Mesodermal cell (in vitro differentiated cells): ENCODE measurements at regions not wholly inside any gene's neighbourhood (a gene's known extent, or its start where the extent isn't known, plus 50 kb on each side); places are given as distances from the start of the nearest gene placed in this dataset.

Source experiments
- H3K27ac ChIP-seq: 2 replicates; pipeline ENCODE4 v1.7.0; 2013; ENCODE audit warnings: mild to moderate bottlenecking, low read depth, low read length, moderate library complexity; ENCODE audit not compliant: severe bottlenecking
- H3K36me3 ChIP-seq: 2 replicates; pipeline ENCODE4 v1.7.1; 2013; ENCODE audit warnings: mild to moderate bottlenecking, low read length, moderate library complexity; ENCODE audit not compliant: control insufficient read depth, insufficient read depth
- H3K4me1 ChIP-seq: one replicate; pipeline ENCODE4 v1.7.1; 2013; ENCODE audit warnings: mild to moderate bottlenecking, low read length; ENCODE audit not compliant: insufficient read depth, control insufficient read depth, poor library complexity, severe bottlenecking
- H3K4me3 ChIP-seq: 2 replicates; pipeline ENCODE4 v1.7.0; 2013; ENCODE audit warnings: low read length, control low read depth, mild to moderate bottlenecking; ENCODE audit not compliant: insufficient read depth, poor library complexity, severe bottlenecking; ENCODE audit errors: extremely low read depth
- H3K9me3 ChIP-seq: 2 replicates; pipeline ENCODE4 v1.7.1; 2013; ENCODE audit warnings: mild to moderate bottlenecking, low read length, moderate library complexity; ENCODE audit not compliant: control insufficient read depth
- WGBS, 2 experiments: methylation state at CpG; one replicate each; pipeline ENCODE4 v1.1.5; 2013; ENCODE audit warnings: missing lambda C conversion rate in 2 of 2; ENCODE audit not compliant: insufficient coverage in 2 of 2; 5-methylcytosine and 5-hydroxymethylcytosine counted together

GRCh38 chr14:97903821-97904220 is 1106.6 kb downstream of the VRK1 start:
- 75 to 80% methylated on average over 2 to 3 of the region's 3 CpGs for WGBS, 2 experiments
- Histone ChIP-seq H3K36me3 (no peaks in the 10 kb centered on the region), H3K4me3 (no peak overlapping the region), H3K4me1 (no peaks in the 10 kb centered on the region), H3K27ac (no peak overlapping the region), H3K9me3 (no peaks in the 10 kb centered on the region)

DNA sequence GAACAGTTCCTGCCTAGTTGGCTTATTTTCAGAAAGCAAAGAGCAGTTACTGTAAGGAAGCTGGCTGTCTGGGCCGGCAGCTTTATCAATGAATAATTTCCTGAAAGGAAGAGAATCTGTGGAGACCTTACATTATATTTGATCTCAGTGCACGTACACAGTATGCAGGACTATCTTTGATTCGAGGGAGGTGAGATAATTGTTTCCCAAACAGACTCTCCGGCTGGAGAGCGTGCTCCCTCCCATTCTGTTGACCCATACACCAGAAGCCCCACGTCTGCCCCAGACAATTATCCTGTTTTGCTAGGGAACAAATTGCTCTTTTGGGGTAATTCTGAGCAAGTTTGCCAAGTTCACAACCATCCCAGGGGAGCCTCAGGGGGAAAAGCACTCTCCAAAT is 1115.0 kb downstream of the VRK1 start:
- Histone ChIP-seq H3K36me3 (no peaks in the 10 kb centered on the region), H3K4me1 (no peaks in the 10 kb centered on the region), H3K4me3 (no peak overlapping the region), H3K9me3 (no peaks in the 10 kb centered on the region), H3K27ac (no peak overlapping the region)
- WGBS, 2 experiments: 100% methylated on average over 2 of the region's 6 CpGs

GRCh38 chr14:97916100-97916499 is 1118.9 kb downstream of the VRK1 start:
- Histone ChIP-seq H3K27ac (no peak overlapping the region), H3K9me3 (no peaks in the 10 kb centered on the region), H3K4me1 (no peaks in the 10 kb centered on the region), H3K4me3 (no peak overlapping the region), H3K36me3 (no peaks in the 10 kb centered on the region)
- WGBS, 2 experiments: no CpG with 5 or more reads among the region's 1 CpG

DNA sequence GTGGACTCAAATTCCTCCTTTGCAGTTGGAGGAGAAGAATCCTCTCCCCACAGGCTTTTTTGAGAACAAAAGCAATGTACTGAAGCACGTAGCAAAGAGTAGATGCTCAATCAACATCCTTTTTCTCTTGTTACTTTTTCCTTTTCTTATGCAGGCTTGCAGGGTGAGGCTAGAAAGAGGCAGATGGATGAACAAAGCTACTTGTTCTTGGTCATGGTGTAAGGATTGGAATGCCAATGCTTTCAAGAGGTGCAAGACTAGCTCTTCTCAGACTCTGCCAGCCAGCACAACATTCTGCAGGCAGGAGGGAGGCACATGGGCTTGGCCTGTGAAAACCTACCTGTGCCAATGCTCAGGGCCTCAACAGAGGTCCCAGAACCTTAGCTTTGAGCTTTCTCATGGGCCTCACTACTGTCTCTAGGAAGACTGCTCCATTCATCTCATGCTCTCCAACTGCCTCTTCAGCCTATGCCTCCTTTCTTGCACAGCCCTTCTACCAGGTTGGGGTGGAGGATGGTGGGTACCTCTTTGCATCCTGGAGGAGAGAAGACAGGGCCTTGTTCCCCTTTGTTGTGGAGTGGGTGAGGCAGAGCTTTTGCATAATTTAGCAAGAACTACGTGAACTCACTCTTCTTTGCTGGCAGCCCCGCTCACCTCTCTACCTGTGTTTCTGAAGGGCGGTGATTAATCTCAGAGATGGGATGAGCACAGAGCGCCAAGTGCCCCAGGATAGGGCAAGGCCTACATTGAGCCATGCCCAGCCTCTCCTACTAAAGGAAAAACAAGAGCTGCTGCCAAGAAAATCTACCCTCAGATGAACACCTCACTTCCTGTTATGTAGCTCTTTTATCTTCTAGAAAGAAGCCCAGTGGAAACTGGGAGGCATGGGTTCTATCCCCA is 1119.7 kb downstream of the VRK1 start:
- Histone ChIP-seq H3K9me3 (no peaks in the 10 kb centered on the region), H3K4me1 (no peaks in the 10 kb centered on the region), H3K36me3 (no peaks in the 10 kb centered on the region), H3K4me3 (no peak overlapping the region), H3K27ac (no peak overlapping the region)
- whole genome bisulfite sequencing, 2 experiments: 96 to 100% methylated on average over 4 of the region's 5 CpGs

GRCh38 chr14:97920201-97920600 is 1123.0 kb downstream of the VRK1 start:
- WGBS, 2 experiments: 92 to 98% methylated on average over 5 of the region's 5 CpGs
- no peak overlapping the region for H3K27ac ChIP-seq
- no peaks in the 10 kb centered on the region for H3K36me3 ChIP-seq
- H3K4me1 ChIP-seq: no peaks in the 10 kb centered on the region
- H3K4me3 ChIP-seq: no peak overlapping the region
- H3K9me3 ChIP-seq: no peaks in the 10 kb centered on the region

DNA sequence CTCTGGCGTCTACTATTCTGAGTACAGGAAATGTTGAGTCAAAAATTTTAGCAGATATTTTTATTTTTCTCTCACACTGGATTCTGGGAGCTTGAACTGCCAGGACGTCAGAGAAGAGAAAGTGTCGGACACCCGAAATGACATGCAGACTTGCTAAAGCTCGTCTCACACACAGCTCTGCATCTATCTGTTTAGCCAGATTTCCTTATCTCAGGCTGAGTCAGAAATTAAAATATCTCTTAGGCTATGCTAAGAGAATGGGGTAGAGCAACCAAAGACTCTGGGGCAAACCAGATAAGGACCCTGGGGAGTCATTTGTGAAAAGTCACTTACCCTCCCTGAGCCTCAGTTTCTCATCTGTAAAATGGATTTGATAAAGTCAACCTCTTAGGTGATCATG is 1124.1 kb downstream of the VRK1 start:
- H3K4me3 ChIP-seq: no peak overlapping the region
- no peaks in the 10 kb centered on the region for H3K36me3 ChIP-seq
- H3K27ac ChIP-seq: no peak overlapping the region
- 81% methylated on average over 4 of the region's 5 CpGs; no CpG with 5 or more reads in 1 of the 2 experiments for WGBS, 2 experiments
- H3K4me1 ChIP-seq: no peaks in the 10 kb centered on the region
- no peaks in the 10 kb centered on the region for H3K9me3 ChIP-seq

DNA sequence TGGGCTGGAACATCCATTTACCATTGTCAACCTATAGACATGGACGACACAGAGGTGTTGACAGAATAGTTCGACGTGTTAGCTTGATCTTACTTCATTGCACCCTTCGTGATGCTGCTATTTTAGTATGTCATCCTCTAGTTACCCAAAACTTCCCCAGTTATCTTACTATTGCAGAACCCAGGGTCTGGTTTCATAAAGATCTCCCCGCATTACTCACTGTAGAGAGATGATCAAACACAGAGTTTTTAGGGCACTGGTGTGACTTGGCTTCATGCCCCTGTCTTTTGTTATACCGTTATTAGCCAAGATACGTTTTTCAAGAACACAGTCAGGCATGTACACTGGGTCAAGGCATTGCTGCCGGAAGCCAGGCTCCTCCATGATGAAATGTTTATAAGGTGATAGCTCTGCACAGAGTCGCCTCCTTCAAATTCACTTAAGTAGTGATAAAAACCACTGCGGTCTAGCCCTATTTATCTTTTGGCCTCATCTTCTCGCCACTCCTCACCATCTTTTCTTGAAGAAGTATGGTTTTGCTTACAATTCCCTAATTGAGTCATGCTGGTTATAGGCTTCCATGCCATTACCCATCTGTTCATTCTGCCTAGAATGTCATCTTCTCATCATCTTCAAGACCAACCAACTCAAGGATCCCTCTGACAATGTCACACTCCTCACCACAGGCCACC is 1127.9 kb downstream of the VRK1 start:
- H3K36me3 ChIP-seq: no peaks in the 10 kb centered on the region
- H3K27ac ChIP-seq: no peak overlapping the region
- no peaks in the 10 kb centered on the region for H3K9me3 ChIP-seq
- H3K4me3 ChIP-seq: no peak overlapping the region
- WGBS, 2 experiments: 93 to 94% methylated on average over 6 to 7 of the region's 11 CpGs
- no peaks in the 10 kb centered on the region for H3K4me1 ChIP-seq

DNA sequence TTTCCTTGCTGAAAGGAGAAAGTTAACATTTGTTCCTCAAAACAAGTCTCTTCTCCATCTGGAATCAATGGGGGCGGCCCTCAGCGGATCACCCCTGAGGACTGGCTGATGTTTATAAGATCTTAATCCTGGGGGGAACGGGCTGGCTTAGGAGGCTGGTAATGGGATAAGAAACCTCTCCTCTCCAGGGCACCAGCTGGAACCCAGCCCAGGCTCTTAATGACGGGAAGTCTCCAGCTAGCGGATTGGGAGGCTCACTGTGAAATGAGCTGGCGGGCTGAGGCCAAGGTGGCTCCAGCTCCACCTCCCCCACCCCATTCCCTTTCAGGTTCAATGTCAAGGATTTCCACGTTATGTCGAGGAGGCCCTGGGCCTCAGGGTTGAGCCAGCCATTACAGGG is 1133.0 kb downstream of the VRK1 start:
- Histone ChIP-seq H3K4me3 (no peak overlapping the region), H3K4me1 (no peaks in the 10 kb centered on the region), H3K9me3 (no peaks in the 10 kb centered on the region), H3K36me3 (no peaks in the 10 kb centered on the region), H3K27ac (no peak overlapping the region)
- WGBS, 2 experiments: 100% methylated on average over 4 of the region's 8 CpGs; no CpG with 5 or more reads in 1 of the 2 experiments

- H3K4me1 ChIP-seq: no peaks in the 10 kb centered on the region
- H3K27ac ChIP-seq: no peak overlapping the region
- WGBS, 2 experiments: 95 to 97% methylated on average over 3 to 4 of the region's 4 CpGs
Measured at GRCh38 chr14:97931273-97931672, 1134.1 kb downstream of the VRK1 start.

DNA sequence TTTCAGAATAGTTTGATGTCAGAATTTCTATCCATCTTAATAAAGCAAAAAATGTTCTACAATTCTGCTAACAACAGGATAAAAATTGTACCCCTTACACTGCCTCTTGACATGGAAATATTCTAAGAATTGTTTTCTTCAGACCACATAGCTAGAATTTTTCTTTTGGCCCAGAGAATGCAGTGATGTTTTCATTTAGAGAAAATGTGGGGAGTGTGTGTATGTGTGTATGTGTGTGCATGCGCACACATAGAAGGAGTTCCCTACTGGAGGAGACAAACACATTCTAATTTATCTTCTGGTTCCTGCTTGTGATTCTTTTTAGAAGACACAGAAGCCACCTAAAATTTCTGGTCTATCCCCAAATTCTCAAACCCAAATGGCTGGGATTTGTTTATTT is 1145.7 kb downstream of the VRK1 start:
- H3K9me3 ChIP-seq: no peaks in the 10 kb centered on the region
- H3K27ac ChIP-seq: no peak overlapping the region
- H3K4me1 ChIP-seq: no peaks in the 10 kb centered on the region
- H3K36me3 ChIP-seq: no peaks in the 10 kb centered on the region
- no peak overlapping the region for H3K4me3 ChIP-seq
- no CpG with 5 or more reads among the region's 1 CpG for WGBS, 2 experiments

More at GRCh38 chr14:97931273-97931672, 1134.1 kb downstream of the VRK1 start:
- no peaks in the 10 kb centered on the region for H3K9me3 ChIP-seq
- no peak overlapping the region for H3K4me3 ChIP-seq
- H3K36me3 ChIP-seq: no peaks in the 10 kb centered on the region

- no peaks in the 10 kb centered on the region for H3K4me1 ChIP-seq
- WGBS, 2 experiments: 83% methylated on average over 1 of the region's 1 CpG
Measured at GRCh38 chr14:97943619-97944018, 1146.4 kb downstream of the VRK1 start.

More at GRCh38 chr14:97943619-97944018, 1146.4 kb downstream of the VRK1 start:
- Histone ChIP-seq H3K36me3 (no peaks in the 10 kb centered on the region), H3K4me3 (no peak overlapping the region), H3K9me3 (no peaks in the 10 kb centered on the region), H3K27ac (no peak overlapping the region)
